SU-DHL-6 (cell line): ENCODE measurements at regions not wholly inside any gene's neighbourhood (a gene's known extent, or its start where the extent isn't known, plus 50 kb on each side); places are given as distances from the start of the nearest gene placed in this dataset.
"Not testable (repeated sequence)": the region's sequence is repeated elsewhere in the genome, so short reads cannot be mapped to it uniquely, and the experiment has no call there.

Source experiments
- H2AFZ ChIP-seq: fragments of 200-600 bp; sonication (generic); 2 replicates; pipeline ENCODE4 v1.6.1; 2014; ENCODE audit warnings: low read depth, mild to moderate bottlenecking, moderate library complexity, mixed read lengths, antibody characterized with exemption, low read length; ENCODE audit not compliant: severe bottlenecking
- H3F3A ChIP-seq: fragments of 200-600 bp; shearing (Covaris generic); 2 replicates; pipeline ENCODE4 v1.6.0; 2016; ENCODE audit warnings: antibody characterized with exemption, mild to moderate bottlenecking; ENCODE audit not compliant: insufficient read depth
- H3K27ac ChIP-seq: fragments of 200-600 bp; sonication (generic); 2 replicates; pipeline ENCODE4 v1.5.1; 2016; ENCODE audit warnings: low read depth, mild to moderate bottlenecking, low read length, moderate library complexity, mixed read lengths
- H3K27me3 ChIP-seq: fragments of 200-600 bp; sonication (generic), shearing (Covaris generic); 2 replicates; pipeline ENCODE4 v1.6.0; 2014; ENCODE audit warnings: mild to moderate bottlenecking, low read length
- H3K36me3 ChIP-seq: fragments of 200-600 bp; sonication (generic); 2 replicates; pipeline ENCODE4 v1.6.1; 2014; ENCODE audit warnings: mild to moderate bottlenecking, low read length, mixed read lengths
- H3K4me2 ChIP-seq: fragments of 300-600, 200-600 bp; shearing (Covaris generic), sonication (generic); 2 replicates; pipeline ENCODE4 v1.6.0; 2014; ENCODE audit warnings: low read length, low read depth, mild to moderate bottlenecking; ENCODE audit not compliant: poor library complexity, severe bottlenecking
- H3K4me3 ChIP-seq: fragments of 200-600 bp; sonication (generic); 2 replicates; pipeline ENCODE4 v1.5.1; 2014; ENCODE audit warnings: antibody characterized with exemption, low read length, mild to moderate bottlenecking, mixed read lengths; ENCODE audit not compliant: insufficient read depth, poor library complexity, severe bottlenecking
- H3K79me2 ChIP-seq: fragments of 200-600 bp; sonication (generic); 2 replicates; pipeline ENCODE4 v1.6.1; 2014; ENCODE audit warnings: mild to moderate bottlenecking, low read length, moderate library complexity; ENCODE audit not compliant: insufficient read depth
- H3K9ac ChIP-seq: fragments of 200-600 bp; sonication (generic); 2 replicates; pipeline ENCODE4 v1.7.0; 2014; ENCODE audit warnings: mild to moderate bottlenecking, low read length
- H3K9me2 ChIP-seq: fragments of 200-600 bp; sonication (generic); replicated peaks from 2 replicates; pipeline ENCODE4 v1.6.1; 2014; ENCODE audit warnings: low read length; ENCODE audit not compliant: insufficient read depth
- H3K9me3 ChIP-seq: fragments of 200-600 bp; sonication (generic); 2 replicates; pipeline ENCODE4 v1.6.1; 2014; ENCODE audit warnings: low read length, mixed read lengths; ENCODE audit not compliant: insufficient read depth
- H4K20me1 ChIP-seq: fragments of 200-600 bp; sonication (generic); 2 replicates; pipeline ENCODE4 v1.6.1; 2014; ENCODE audit warnings: low read depth, mild to moderate bottlenecking, antibody characterized with exemption, low read length, moderate library complexity, mixed read lengths

- not testable (repeated sequence) for H3K27me3 ChIP-seq, H3K36me3 ChIP-seq, H3K9me3 ChIP-seq, H3K79me2 ChIP-seq, H4K20me1 ChIP-seq, H3K4me3 ChIP-seq, H3K9me2 ChIP-seq, H3K27ac ChIP-seq, H3K9ac ChIP-seq, H3K4me2 ChIP-seq, H2AFZ ChIP-seq, H3F3A ChIP-seq
Measured at GRCh38 chr2:87637249-87637990, 110.5 kb upstream of the PLGLB2 start.

- H4K20me1 ChIP-seq, H3K4me2 ChIP-seq, H3K9ac ChIP-seq, H3K4me3 ChIP-seq, H3F3A ChIP-seq, H3K36me3 ChIP-seq, H3K27ac ChIP-seq, H3K27me3 ChIP-seq, H3K9me2 ChIP-seq, H3K79me2 ChIP-seq, H2AFZ ChIP-seq, H3K9me3 ChIP-seq: not testable (repeated sequence)
Measured at GRCh38 chr2:87638114-87638807, 109.6 kb upstream of the PLGLB2 start.

- H3K27me3 ChIP-seq, H3K9ac ChIP-seq, H3K36me3 ChIP-seq, H2AFZ ChIP-seq, H3K79me2 ChIP-seq, H3K4me2 ChIP-seq, H3K9me2 ChIP-seq, H4K20me1 ChIP-seq, H3K27ac ChIP-seq, H3K9me3 ChIP-seq, H3F3A ChIP-seq, H3K4me3 ChIP-seq: not testable (repeated sequence)
Measured at GRCh38 chr2:87638872-87639271, 109.0 kb upstream of the PLGLB2 start.

- not testable (repeated sequence) for H3K27ac ChIP-seq, H3K27me3 ChIP-seq, H2AFZ ChIP-seq, H3K9me2 ChIP-seq, H3K9ac ChIP-seq, H3F3A ChIP-seq, H4K20me1 ChIP-seq, H3K4me3 ChIP-seq, H3K36me3 ChIP-seq, H3K9me3 ChIP-seq, H3K4me2 ChIP-seq, H3K79me2 ChIP-seq
Measured at GRCh38 chr2:87639801-87640440, 108.0 kb upstream of the PLGLB2 start.

GRCh38 chr2:87640961-87641563, 106.8 kb upstream of the PLGLB2 start:
- not testable (repeated sequence) for H3K9me2 ChIP-seq, H3K27ac ChIP-seq, H3K9me3 ChIP-seq, H3K27me3 ChIP-seq, H3K4me2 ChIP-seq, H3K36me3 ChIP-seq, H3K79me2 ChIP-seq, H3K4me3 ChIP-seq, H3K9ac ChIP-seq, H3F3A ChIP-seq, H4K20me1 ChIP-seq, H2AFZ ChIP-seq

- H3K79me2 ChIP-seq, H3F3A ChIP-seq, H3K9ac ChIP-seq, H3K36me3 ChIP-seq, H4K20me1 ChIP-seq, H3K4me3 ChIP-seq, H3K4me2 ChIP-seq, H3K9me2 ChIP-seq, H3K27ac ChIP-seq, H3K9me3 ChIP-seq, H3K27me3 ChIP-seq, H2AFZ ChIP-seq: not testable (repeated sequence)
Measured at GRCh38 chr2:87643165-87643564, 104.7 kb upstream of the PLGLB2 start.

- not testable (repeated sequence) for H3K79me2 ChIP-seq, H3K4me3 ChIP-seq, H3F3A ChIP-seq, H3K27me3 ChIP-seq, H3K4me2 ChIP-seq, H2AFZ ChIP-seq, H3K36me3 ChIP-seq, H3K9me2 ChIP-seq, H4K20me1 ChIP-seq, H3K9ac ChIP-seq, H3K27ac ChIP-seq, H3K9me3 ChIP-seq
Measured at GRCh38 chr2:87647737-87648498, 100.0 kb upstream of the PLGLB2 start.
